MM.1S (cell line): ENCODE measurements at regions not wholly inside any gene's neighbourhood (a gene's known extent, or its start where the extent isn't known, plus 50 kb on each side); places are given as distances from the start of the nearest gene placed in this dataset.

Experiments used
- DNase-seq: peaks from one replicate; pipeline ENCODE4 v3.0.0-alpha.2; 2015
- H2AFZ ChIP-seq: fragments of 300-600 bp; sonication (generic); 2 replicates; pipeline ENCODE4 v1.6.0; 2016; ENCODE audit warnings: antibody characterized with exemption, low read length
- H3F3A ChIP-seq: fragments of 300-600 bp; sonication (generic); 2 replicates; pipeline ENCODE4 v1.6.1; 2016; ENCODE audit warnings: mild to moderate bottlenecking, antibody characterized with exemption, low read length, moderate library complexity, mixed read lengths; ENCODE audit not compliant: insufficient read depth
- H3K27ac ChIP-seq: fragments of 300-600 bp; sonication (generic); 2 replicates; pipeline ENCODE4 v1.5.1; 2016; ENCODE audit warnings: mild to moderate bottlenecking, low read length
- H3K27me3 ChIP-seq: fragments of 300-600 bp; sonication (generic); replicated peaks from 2 replicates; pipeline ENCODE4 v1.6.0; 2016; ENCODE audit warnings: low read length; ENCODE audit not compliant: insufficient read depth
- H3K36me3 ChIP-seq: fragments of 300-600 bp; sonication (generic); replicated peaks from 2 replicates; pipeline ENCODE4 v1.6.1; 2016; ENCODE audit warnings: mild to moderate bottlenecking, low read length, mixed read lengths; ENCODE audit not compliant: insufficient read depth
- H3K4me1 ChIP-seq: fragments of 300-600 bp; sonication (generic); 2 replicates; pipeline ENCODE4 v1.6.1; 2016; ENCODE audit warnings: low read length, mixed read lengths
- H3K4me2 ChIP-seq: fragments of 300-600 bp; sonication (generic); 2 replicates; pipeline ENCODE4 v1.6.0; 2016; ENCODE audit warnings: low read depth, low read length
- H3K4me3 ChIP-seq: fragments of 300-600 bp; sonication (generic); 2 replicates; pipeline ENCODE4 v1.5.1; 2016; ENCODE audit warnings: low read length, mixed read lengths
- H3K79me2 ChIP-seq: fragments of 300-600 bp; sonication (generic); 2 replicates; pipeline ENCODE4 v1.6.1; 2016; ENCODE audit warnings: mixed run types, low read length, mixed read lengths
- H3K9ac ChIP-seq: fragments of 300-600 bp; sonication (generic); 2 replicates; pipeline ENCODE4 v1.6.1; 2016; ENCODE audit warnings: low read length, mixed read lengths
- H3K9me2 ChIP-seq: fragments of 300-600 bp; sonication (generic); replicated peaks from 2 replicates; pipeline ENCODE4 v1.6.1; 2016; ENCODE audit warnings: mild to moderate bottlenecking, low read length, mixed read lengths; ENCODE audit not compliant: insufficient read depth
- H3K9me3 ChIP-seq: fragments of 300-600 bp; sonication (generic); replicated peaks from 2 replicates; pipeline ENCODE4 v1.6.1; 2016; ENCODE audit warnings: mild to moderate bottlenecking, low read length, mixed read lengths; ENCODE audit not compliant: insufficient read depth
- H4K20me1 ChIP-seq: fragments of 300-600 bp; sonication (generic); 2 replicates; pipeline ENCODE4 v1.6.1; 2016; ENCODE audit warnings: mild to moderate bottlenecking, low read length, moderate library complexity, mixed read lengths; ENCODE audit not compliant: insufficient read depth
- EZH2 ChIP-seq: fragments of 300-600 bp; sonication (generic); optimal IDR thresholded peaks from 2 replicates; pipeline ENCODE3; 2017; ENCODE audit warnings: low read depth, mild to moderate bottlenecking, antibody characterized with exemption, low read length, mixed read lengths
- EZH2phosphoT487 ChIP-seq: fragments of 300-600 bp; sonication (generic); IDR thresholded peaks from 2 replicates; pipeline ENCODE4 v1.6.1; 2018; ENCODE audit warnings: antibody characterized with exemption, low read length
- TF ChIP-seq, protein P1 (sequence below): fragments of 300-600 bp; sonication (generic); IDR thresholded peaks from 2 replicates; pipeline ENCODE4 v1.5.1; 2016; ENCODE audit warnings: antibody characterized with exemption, low read length, mixed read lengths

DNA sequence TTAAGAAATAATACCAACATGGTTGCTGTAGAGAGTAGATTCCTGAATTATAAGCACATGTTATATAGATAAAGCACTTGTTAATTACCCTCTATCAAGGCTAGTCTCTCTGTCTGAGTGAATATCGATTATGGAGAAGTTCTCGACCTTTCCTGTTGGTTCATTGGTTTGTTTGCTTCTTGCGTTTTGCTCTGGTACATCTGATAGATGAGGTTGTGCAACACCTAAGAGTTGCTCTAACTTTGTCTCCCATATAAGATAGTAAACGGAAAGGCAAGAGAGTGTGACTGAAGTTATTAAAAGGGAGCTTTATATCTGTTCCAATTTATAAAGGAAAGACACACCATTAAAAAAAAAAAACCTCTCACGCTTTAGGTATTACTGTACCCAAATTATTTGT, 69.0 kb downstream of the PYDC2 start:
- H3K79me2 ChIP-seq, result no peaks in the 10 kb centered on the region
- no peaks in the 10 kb centered on the region for H3K9me3 ChIP-seq
- no peaks in the 10 kb centered on the region for H3K4me1 ChIP-seq
- DNase-seq, result no peak
- no peaks in the 10 kb centered on the region for H3K27me3 ChIP-seq
- no peak overlapping the region for H3K4me2 ChIP-seq
- no peak overlapping the region for H3K9ac ChIP-seq
- no peak overlapping the region for H3K4me3 ChIP-seq
- H3K36me3 ChIP-seq, result no peaks in the 10 kb centered on the region
- H3K27ac ChIP-seq, result no peak overlapping the region
- TF ChIP-seq, protein P1, sequence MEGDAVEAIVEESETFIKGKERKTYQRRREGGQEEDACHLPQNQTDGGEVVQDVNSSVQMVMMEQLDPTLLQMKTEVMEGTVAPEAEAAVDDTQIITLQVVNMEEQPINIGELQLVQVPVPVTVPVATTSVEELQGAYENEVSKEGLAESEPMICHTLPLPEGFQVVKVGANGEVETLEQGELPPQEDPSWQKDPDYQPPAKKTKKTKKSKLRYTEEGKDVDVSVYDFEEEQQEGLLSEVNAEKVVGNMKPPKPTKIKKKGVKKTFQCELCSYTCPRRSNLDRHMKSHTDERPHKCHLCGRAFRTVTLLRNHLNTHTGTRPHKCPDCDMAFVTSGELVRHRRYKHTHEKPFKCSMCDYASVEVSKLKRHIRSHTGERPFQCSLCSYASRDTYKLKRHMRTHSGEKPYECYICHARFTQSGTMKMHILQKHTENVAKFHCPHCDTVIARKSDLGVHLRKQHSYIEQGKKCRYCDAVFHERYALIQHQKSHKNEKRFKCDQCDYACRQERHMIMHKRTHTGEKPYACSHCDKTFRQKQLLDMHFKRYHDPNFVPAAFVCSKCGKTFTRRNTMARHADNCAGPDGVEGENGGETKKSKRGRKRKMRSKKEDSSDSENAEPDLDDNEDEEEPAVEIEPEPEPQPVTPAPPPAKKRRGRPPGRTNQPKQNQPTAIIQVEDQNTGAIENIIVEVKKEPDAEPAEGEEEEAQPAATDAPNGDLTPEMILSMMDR, result no peak
- TF ChIP-seq EZH2, result no peak
- TF ChIP-seq EZH2phosphoT487, result no peak
- no peaks in the 10 kb centered on the region for H3F3A ChIP-seq
- no peak overlapping the region for H2AFZ ChIP-seq
- no peaks in the 10 kb centered on the region for H3K9me2 ChIP-seq
- no peaks in the 10 kb centered on the region for H4K20me1 ChIP-seq

DNA sequence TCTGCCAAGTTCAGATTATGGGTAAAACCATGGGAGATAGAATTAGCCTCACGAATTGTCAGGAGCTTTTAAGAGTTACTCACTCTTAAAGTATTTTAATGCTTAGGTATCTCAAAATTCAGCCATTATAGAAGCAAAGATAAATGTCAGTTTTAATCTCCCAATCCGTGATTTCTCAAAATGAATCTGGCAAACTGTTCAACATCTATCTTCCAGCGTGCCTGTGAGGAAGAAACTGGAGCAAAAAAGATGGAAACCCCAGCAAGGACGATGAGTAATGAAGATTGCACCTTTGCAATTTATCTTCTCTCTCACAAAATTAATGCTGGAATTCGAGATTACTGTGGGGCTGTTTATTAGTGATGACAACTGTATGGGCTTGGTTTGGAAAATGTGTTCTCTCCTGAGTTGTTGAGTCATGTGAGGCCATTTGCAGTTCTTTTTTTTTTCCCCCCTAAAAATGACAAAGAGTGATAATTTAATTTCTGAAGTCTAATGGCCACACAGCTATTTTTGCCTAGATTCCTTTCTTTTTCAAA, 70.5 kb downstream of the PYDC2 start:
- no peak overlapping the region for H3K4me3 ChIP-seq
- H3K9me3 ChIP-seq, result no peaks in the 10 kb centered on the region
- H3K4me1 ChIP-seq, result no peaks in the 10 kb centered on the region
- H4K20me1 ChIP-seq, result no peaks in the 10 kb centered on the region
- H3K27me3 ChIP-seq, result no peaks in the 10 kb centered on the region
- no peak overlapping the region for H2AFZ ChIP-seq
- H3K27ac ChIP-seq, result no peak overlapping the region
- no peaks in the 10 kb centered on the region for H3K36me3 ChIP-seq
- TF ChIP-seq EZH2phosphoT487, result no peak
- no peak for TF ChIP-seq EZH2
- TF ChIP-seq, protein P1, result no peak
- H3K79me2 ChIP-seq, result no peaks in the 10 kb centered on the region
- H3K4me2 ChIP-seq, result no peak overlapping the region
- DNase-seq, result no peak
- no peaks in the 10 kb centered on the region for H3K9me2 ChIP-seq
- no peak overlapping the region for H3K9ac ChIP-seq
- no peaks in the 10 kb centered on the region for H3F3A ChIP-seq

DNA sequence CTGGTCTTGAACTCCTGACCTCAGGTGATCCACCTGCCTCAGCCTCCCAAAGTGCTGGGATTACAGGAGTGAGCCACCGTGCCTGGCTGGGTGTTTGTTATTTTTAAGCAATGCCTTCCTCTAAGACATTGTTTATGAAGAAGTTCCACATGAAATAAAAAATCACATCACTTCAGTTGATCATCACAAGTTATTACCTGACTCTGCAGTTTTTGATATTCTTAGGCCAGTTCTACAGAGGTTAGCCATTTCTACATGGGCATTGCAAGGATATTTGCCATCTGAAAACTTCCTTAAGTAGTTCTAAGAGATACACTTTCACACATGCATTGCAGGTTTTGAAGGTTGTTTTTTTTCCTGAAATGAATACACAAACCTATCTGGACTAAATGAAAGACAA, 82.1 kb downstream of the PYDC2 start:
- no peaks in the 10 kb centered on the region for H3K9me3 ChIP-seq
- no peak overlapping the region for H3K4me3 ChIP-seq
- no peaks in the 10 kb centered on the region for H3F3A ChIP-seq
- H2AFZ ChIP-seq, result no peak overlapping the region
- H3K4me1 ChIP-seq, result no peaks in the 10 kb centered on the region
- DNase-seq, result no peak
- no peaks in the 10 kb centered on the region for H3K79me2 ChIP-seq
- no peaks in the 10 kb centered on the region for H3K36me3 ChIP-seq
- no peak overlapping the region for H3K27ac ChIP-seq
- TF ChIP-seq EZH2, result no peak
- no peak for TF ChIP-seq EZH2phosphoT487
- TF ChIP-seq, protein P1, result no peak
- no peak overlapping the region for H3K4me2 ChIP-seq
- no peak overlapping the region for H3K9ac ChIP-seq
- H3K9me2 ChIP-seq, result no peaks in the 10 kb centered on the region
- H4K20me1 ChIP-seq, result no peaks in the 10 kb centered on the region
- no peaks in the 10 kb centered on the region for H3K27me3 ChIP-seq
